AG04450 (cell line): ENCODE measurements at regions not wholly inside any gene's neighbourhood (a gene's known extent, or its start where the extent isn't known, plus 50 kb on each side); places are given as distances from the start of the nearest gene placed in this dataset.

Source experiments
- CTCF ChIA-PET: fragments of 300-600, 350-600 bp; formaldehyde crosslinking; extraction: SDS; loops from one replicate; lab custom pipeline; 2022; ENCODE audit warnings: antibody characterized with exemption, inconsistent platforms; lab: Charles Lee
- POLR2A ChIA-PET: fragments of 350-600 bp; formaldehyde crosslinking; extraction: SDS; loops from one replicate; lab custom pipeline; 2021; ENCODE audit warnings: antibody characterized with exemption, inconsistent platforms; lab: Yijun Ruan, JAX
- DNase-seq: peaks from one replicate; pipeline ENCODE4 v3.0.0-alpha.2; 2011; ENCODE audit warnings: low read depth, low spot score
- H3K27ac ChIP-seq: one replicate; pipeline ENCODE4 v1.5.1; 2012; ENCODE audit warnings: low read depth, low read length, control low read depth
- H3K27me3 ChIP-seq: one replicate; pipeline ENCODE4 v1.6.0; 2012; ENCODE audit warnings: low read length; ENCODE audit not compliant: control insufficient read depth, insufficient read depth
- H3K4me3 ChIP-seq: 2 replicates; pipeline ENCODE4 v1.5.1; 2011; ENCODE audit warnings: mild to moderate bottlenecking, low read depth, low read length, control low read depth
- H3K9me3 ChIP-seq: 2 replicates; pipeline ENCODE4 v1.5.1; 2012; ENCODE audit warnings: low read length; ENCODE audit not compliant: control insufficient read depth, insufficient read depth
- TF ChIP-seq, protein P1 (sequence below): IDR thresholded peaks from 2 replicates; pipeline ENCODE4 v1.5.1; 2011; ENCODE audit warnings: low read depth, low read length, control low read depth, inconsistent platforms

DNA sequence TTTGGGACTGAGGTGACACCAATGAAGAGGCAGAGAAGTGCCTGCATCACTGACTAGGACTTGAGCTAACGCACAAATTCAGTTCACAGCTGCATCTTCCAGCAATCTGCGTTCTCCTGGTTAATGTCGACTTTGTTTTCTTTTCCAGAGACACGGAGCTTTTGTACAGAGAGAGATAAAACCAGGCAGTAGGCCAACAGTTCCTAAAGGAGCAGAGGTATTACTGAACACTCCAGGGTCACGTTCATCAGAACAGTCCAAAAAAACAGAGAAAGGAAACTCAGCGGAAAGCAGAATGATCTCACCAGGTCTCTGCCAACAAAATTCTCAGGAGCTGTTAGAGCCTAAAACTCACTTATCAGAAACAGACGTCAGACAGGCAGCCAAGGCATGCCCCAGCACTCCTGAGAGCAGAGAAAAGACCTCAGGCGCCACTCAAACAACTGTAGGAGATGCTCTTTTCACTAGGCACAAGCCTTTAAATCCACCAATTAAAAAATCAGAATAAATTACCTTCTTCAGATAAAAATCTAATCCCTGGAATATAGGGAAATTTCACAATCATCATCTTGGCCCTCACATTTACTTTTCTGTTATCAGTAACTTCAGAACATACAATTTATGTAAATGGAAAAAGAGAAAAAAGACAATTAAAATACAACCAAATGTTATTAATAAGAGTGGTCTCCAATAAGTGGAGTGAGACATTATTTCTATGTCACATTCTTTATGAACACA lies 95.9 kb upstream of the SPTBN1 start:
- Histone ChIP-seq H3K27ac (no peak overlapping the region), H3K27me3 (peaks cover 3% of the 10 kb centered on the region), H3K9me3 (no peaks in the 10 kb centered on the region), H3K4me3 (peak overlapping the region; percentile 18)
- DNase-seq, result peak; percentile 21
- POLR2A ChIA-PET, result interaction anchor here (1.0 kb wide), 2 partner anchors 24 to 200 kb away, joined by 3 to 4 read pairs; no protein-coding TSS in a partner anchor
- CTCF ChIA-PET, result interaction anchor here (0.6 to 1.0 kb wide), 3 partner anchors 49 to 253 kb away, joined by 3 read pairs; no protein-coding TSS in a partner anchor
- TF ChIP-seq, protein P1, sequence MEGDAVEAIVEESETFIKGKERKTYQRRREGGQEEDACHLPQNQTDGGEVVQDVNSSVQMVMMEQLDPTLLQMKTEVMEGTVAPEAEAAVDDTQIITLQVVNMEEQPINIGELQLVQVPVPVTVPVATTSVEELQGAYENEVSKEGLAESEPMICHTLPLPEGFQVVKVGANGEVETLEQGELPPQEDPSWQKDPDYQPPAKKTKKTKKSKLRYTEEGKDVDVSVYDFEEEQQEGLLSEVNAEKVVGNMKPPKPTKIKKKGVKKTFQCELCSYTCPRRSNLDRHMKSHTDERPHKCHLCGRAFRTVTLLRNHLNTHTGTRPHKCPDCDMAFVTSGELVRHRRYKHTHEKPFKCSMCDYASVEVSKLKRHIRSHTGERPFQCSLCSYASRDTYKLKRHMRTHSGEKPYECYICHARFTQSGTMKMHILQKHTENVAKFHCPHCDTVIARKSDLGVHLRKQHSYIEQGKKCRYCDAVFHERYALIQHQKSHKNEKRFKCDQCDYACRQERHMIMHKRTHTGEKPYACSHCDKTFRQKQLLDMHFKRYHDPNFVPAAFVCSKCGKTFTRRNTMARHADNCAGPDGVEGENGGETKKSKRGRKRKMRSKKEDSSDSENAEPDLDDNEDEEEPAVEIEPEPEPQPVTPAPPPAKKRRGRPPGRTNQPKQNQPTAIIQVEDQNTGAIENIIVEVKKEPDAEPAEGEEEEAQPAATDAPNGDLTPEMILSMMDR, result no peak

DNA sequence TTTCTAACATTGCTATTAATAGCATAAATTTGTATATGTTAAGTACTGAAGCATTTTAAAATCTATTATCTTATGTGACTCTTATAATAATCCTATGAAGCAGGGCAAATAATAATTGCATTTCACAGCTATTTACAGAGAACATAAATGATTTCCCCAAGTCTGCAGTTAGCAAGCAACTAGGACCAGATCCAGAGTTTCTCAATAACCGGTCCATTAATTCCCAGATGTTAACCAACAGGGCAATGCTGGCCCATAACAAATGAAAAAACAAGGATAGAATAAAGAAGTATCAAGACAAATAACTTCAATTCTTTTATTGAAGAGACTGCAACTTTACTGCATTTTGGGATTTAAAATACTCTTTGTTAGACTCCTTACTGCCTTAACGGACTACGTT lies 91.7 kb upstream of the SPTBN1 start:
- ChIA-PET POLR2A (no interaction called here), CTCF (no interaction called here)
- DNase-seq, result no peak
- Histone ChIP-seq H3K27ac (no peak overlapping the region), H3K9me3 (peaks cover 4% of the 10 kb centered on the region; the same call in 1 of the 2 replicates), H3K4me3 (no peak overlapping the region), H3K27me3 (peaks cover 3% of the 10 kb centered on the region)
- TF ChIP-seq, protein P1, result no peak

DNA sequence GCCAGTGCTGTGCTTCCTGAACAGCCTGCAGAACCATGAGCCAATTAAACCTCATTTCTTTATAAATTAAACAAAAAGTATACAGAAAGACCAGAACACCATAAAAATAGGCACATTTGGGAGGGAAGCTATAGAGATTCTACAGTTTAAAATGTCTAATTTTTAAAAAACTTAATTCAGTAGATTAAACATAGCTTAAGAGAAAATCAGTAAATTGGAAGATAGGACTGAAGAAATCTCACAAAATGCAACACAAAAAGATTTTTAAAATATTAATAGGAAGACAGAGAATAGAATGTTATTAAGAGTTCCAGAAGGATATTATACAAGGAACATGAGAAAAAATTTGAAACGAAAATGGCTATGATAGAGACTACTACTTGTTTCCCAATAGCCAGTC lies 90.5 kb upstream of the SPTBN1 start:
- Histone ChIP-seq H3K27me3 (peaks cover 3% of the 10 kb centered on the region), H3K27ac (no peak overlapping the region), H3K4me3 (no peak overlapping the region), H3K9me3 (peaks cover 4% of the 10 kb centered on the region; the same call in 1 of the 2 replicates)
- TF ChIP-seq, protein P1, result no peak
- ChIA-PET POLR2A (no interaction called here), CTCF (no interaction called here)
- DNase-seq, result no peak

DNA sequence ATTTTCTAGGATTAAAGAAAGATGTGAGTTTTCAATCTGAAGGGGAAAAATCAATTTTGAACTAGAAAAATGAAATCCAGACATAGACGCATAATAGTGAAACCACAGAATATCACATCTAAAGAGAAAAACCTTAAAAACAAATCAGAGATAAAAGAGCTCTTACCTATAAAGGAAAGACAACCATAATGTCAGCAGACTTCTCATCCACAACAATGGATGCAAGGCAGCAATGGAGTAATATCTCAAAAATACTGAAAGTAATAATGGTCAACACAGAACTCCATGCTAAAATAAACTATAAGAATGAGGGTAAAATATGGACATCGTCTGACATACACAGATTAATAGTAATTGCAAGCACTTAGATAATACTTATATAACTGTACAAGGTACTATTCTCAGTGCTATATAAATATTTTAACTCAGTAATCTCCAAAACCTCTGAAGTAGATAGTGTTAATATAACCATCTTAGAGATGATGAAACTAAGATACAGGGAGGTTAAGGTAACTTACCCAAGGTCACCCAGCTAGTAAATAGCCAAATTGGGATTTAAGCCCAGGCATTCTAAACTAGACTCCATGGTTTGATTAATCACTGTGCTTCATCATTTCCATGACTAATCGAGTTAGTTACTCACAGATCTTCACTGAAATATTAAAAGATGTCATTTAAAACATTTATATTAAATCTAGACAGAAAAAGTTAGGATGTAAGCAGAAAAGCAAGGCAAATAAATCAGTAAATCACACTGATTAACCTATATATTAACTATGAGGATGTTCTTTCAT lies 89.4 kb upstream of the SPTBN1 start:
- no peak for DNase-seq
- Histone ChIP-seq H3K27ac (no peak overlapping the region), H3K9me3 (peaks cover 4% of the 10 kb centered on the region; the same call in 1 of the 2 replicates), H3K4me3 (no peak overlapping the region), H3K27me3 (peaks cover 3% of the 10 kb centered on the region)
- TF ChIP-seq, protein P1, result no peak
- ChIA-PET CTCF (no interaction called here), POLR2A (no interaction called here)
